ENCODE measurements at regions not wholly inside any gene's neighbourhood (a gene's known extent, or its start where the extent isn't known, plus 50 kb on each side); places are given as distances from the start of the nearest gene placed in this dataset.
"Not testable (repeated sequence)": the region's sequence is repeated elsewhere in the genome, so short reads cannot be mapped to it uniquely, and the experiment has no call there.

DNA sequence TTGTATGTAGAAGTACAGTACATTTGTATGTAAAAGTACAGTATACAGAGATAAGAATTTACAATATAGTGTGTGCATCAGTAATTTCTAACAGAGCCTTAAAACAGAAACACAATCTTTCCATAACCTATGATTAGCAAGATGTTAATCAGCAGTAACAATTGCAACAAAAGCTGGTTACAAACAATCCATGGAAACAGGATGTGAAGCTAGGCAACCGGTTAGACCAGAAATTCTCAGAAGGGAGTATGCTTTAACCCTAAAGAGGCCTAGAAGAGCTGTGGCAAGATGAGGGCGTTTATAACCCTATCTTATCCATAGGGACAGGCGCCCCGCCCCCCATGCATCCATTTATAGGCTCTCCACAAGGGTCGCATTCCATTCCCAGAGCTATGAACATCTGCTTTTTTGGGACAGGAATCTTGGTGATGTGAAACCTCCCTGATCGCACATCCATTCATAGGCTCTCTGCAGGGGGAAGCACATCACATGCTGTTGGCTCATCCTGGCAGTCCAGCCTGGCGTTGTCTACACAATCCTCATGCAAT is 180.3 kb downstream of the PDGFRA start:
- peak; percentile 24 for DNase-seq

GRCh38 chr4:54414545-54414944 is 185.5 kb downstream of the PDGFRA start:
- no peak for DNase-seq

GRCh38 chr4:54417476-54417875 is 188.4 kb downstream of the PDGFRA start:
- no peak for DNase-seq

DNA sequence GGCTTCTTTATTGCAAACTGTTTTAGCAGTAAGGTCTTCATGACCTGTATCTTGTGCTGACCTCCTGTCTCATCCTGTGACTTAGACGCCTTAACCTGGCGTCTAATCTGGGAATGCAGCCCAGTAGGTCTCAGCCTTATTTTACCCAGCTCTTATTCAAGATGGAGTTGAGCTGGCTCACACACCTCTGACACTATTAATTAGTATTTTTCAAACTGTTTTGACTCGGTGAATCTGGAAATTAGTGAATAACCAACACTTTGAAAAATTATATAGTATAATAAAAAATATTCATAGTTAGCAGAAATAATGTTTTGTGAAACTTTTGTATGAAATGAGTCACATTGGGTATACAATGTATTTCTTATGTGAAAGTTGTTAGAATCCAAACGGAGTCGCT is 189.4 kb downstream of the PDGFRA start:
- DNase-seq = no peak

DNA sequence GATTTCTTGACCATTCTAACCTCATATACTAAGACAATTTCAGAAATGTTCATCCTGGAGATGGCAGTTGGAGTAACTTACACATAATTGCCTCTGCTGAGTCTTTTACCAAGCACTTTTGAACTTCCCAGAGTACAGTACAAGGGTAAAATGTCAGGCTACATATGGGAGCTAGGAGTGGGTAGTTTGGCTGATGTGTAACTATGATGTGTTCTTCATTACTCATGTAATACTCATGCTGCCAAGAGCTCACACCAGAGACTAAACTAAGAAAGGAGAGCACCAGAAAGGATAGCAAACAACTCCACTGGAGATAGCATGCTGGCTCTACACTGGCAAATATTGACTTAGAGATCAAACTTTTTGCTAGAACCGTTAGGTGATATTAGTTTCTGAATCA is 194.0 kb downstream of the PDGFRA start:
- peak; percentile 40 for DNase-seq

DNA sequence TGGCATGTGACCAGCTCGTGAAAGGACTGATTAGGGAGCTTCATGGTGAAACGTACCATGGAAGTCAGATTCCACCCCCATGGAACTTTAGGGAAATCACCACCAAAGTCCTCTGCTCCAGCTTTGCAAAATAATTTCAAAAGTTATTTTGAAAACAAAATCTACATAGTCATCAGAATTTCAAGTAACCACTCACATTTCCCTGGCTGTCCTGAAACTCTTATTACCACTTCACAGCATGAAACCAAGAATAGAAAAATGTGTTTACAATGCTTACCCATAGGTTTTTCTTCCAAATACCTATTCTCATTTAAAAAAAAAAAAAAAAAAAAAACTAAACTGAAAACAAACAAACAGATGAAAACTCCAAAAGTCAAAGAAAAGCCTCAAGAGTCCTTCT is 198.7 kb downstream of the PDGFRA start:
- DNase-seq = no peak

- DNase-seq = no peak
Measured at GRCh38 chr4:54428940-54429339, 199.8 kb downstream of the PDGFRA start.

DNA sequence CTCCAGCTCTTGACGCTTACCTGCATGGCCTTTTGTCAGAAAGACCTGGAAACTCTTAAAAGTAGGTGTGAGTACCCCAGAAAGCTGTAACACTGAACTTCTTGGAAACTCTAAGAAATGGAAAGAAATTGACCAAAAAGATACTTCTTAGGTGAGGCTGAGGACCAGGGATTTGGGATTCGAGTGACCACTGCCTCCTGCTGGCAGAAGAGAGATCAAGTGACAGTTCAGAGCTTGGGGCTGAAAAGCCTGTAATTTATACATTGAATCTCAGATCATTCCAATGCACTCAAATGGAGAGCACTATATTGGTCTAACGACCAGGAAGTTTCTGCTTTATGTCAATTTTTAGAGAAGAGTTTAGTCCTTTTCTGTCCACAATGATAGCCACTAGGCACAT is 204.6 kb downstream of the PDGFRA start:
- DNase-seq = no peak

- no peak for DNase-seq
Measured at GRCh38 chr4:54439831-54440243, 210.7 kb downstream of the PDGFRA start.

- no peak for DNase-seq
Measured at GRCh38 chr4:54440394-54441136, 211.5 kb downstream of the PDGFRA start.

- DNase-seq = no peak
Measured at GRCh38 chr4:54445866-54446265, 211.9 kb upstream of the KIT start.

GRCh38 chr4:54446581-54446980 is 211.2 kb upstream of the KIT start:
- no peak for DNase-seq

- DNase-seq = no peak
Measured at GRCh38 chr4:54447304-54447703, 210.5 kb upstream of the KIT start.

DNA sequence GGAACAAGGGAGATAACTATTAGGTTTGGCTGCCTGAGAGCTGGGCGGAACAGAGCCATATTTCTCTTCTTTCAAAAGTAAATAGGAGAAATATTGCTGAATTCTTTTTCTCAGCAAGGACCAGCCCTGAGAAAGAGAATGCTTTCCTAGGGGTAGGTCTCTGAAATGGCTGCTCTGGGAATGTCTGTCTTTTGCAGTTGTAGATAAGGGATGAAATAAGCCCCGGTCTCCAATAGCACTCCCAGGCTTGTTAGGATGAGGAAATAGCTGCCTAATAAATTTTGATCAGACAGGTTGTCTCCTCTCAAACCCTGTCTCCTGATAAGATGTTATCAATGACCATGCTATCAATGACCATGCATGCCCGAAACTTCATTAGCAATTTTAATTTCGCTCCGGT is 207.8 kb upstream of the KIT start:
- DNase-seq = no peak

DNA sequence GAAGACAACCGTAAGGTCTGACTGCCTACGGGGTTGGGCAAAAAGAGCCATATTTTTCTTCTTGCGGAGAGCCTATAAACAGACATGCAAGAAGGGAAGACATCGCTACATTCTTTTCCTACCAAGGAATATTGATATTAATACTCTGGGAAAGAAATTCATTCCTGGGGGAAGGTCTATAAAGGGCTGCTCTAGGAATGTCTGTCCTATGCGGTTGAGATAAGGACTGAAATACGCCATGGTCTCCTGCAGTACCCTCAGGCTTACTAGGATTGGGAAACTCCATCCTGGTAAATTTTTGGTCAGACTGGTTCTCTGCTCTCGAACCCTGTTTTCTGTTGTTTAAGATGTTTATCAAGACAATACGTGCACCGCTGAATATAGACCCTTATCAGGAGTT is 190.8 kb upstream of the KIT start:
- not testable (repeated sequence) for DNase-seq

- DNase-seq = peak; percentile 66
Measured at GRCh38 chr4:54473077-54473545, 184.6 kb upstream of the KIT start.

DNA sequence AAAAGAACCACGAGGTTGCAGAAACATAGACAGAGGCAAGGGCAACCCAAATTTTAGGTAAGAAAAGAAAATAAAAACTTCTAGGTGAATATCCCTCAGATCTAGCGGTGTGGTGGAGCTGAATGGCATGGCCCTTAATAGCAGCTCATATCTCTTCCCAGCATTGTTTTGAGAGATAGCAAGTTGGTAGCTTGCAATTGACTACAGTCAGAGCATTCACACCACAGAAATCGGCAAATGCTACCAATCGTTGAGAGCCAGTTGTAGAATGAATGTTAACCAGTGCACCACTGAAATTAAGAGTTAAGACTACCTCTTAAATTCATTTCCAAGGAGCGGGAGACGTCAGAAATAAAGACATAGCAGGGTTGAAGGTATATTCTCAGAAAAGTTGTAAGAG is 184.0 kb upstream of the KIT start:
- no peak for DNase-seq

DNA sequence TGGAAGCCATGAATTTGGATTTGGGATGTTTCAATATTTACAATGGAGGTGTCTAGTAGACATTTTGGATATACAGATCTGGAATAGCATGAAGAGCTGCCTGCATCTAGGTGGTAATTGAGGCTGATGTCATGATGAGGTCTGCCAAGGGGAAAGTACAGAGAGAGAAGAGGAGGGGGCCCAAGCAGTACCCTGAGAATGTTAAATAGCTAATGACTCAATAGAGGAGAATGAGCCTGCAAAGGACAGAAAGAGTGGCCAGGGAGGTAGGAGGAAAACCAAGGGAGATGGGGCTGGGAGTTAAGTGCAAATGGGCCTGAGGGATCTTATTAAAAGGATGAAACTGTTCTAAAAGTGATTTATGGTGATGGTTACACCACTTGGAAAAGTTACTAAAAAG is 182.2 kb upstream of the KIT start:
- DNase-seq = no peak

DNA sequence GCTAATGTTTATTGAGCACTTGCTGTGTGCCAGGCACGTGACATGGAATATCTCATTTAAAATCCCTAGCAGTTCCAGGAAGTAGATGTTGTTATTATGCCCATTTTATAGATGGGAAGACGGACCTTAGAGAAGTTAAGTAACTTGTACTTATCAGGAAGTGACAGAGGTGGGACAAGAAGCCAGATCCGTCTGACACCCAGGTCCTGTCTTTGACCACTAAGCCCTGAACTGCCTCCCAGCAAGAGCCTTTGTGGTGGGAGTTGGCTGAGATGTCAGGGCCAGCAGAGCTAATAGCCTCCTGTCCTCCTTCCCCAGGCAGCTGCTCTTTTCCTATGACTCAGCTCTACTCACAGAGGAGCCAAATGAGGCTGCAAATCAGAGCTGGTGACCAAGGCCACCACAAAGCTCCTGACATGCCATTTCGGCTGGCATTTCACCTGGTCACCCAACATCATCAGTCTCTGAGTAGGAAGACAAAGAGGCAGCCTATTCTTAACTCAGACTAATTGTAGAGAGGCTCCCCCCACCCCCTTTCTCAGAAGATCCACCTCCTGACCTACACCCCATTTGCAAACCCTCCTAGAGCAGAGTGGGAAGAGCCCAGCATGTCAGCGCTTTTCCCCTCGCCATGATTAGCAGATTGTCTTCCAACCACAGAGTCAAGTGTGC is 175.1 kb upstream of the KIT start:
- DNase-seq = peak; percentile 23

GRCh38 chr4:54484383-54484782 is 173.4 kb upstream of the KIT start:
- peak; percentile 89 for DNase-seq

- DNase-seq = no peak
Measured at GRCh38 chr4:54487491-54487890, 170.3 kb upstream of the KIT start.

DNA sequence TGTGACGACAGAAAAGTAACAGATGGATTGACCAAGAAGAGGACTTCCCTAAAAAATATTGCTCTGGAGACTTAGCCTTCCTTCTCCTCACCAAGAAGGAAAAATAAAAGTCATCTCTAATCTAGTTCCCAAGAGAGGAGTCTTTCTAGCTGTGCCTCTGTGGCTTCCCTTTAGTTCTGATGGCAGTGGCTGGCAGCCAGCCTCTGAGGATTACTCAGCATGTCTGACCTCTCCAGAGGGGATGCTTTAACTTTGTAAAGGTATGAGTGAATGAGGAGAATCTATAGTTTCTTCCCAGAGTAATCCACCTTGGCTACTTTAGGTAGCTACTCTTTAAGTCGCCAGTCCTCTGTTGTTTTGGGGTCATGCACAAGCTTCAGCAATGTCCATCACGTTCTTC is 163.9 kb upstream of the KIT start:
- DNase-seq = no peak

GRCh38 chr4:54495091-54495490 is 162.7 kb upstream of the KIT start:
- DNase-seq = no peak

GRCh38 chr4:54495641-54496040 is 162.1 kb upstream of the KIT start:
- DNase-seq = no peak

All from DMS153 (cell line).